ENCODE measurements at regions not wholly inside any gene's neighbourhood (a gene's known extent, or its start where the extent isn't known, plus 50 kb on each side); places are given as distances from the start of the nearest gene placed in this dataset.

GRCh38 chr9:93815135-93815534, 140.0 kb downstream of the BARX1 start:
- H3K9ac ChIP-seq (ENCODE audit: low read depth, low read length), result no peak overlapping the region
- no peaks in the 10 kb centered on the region for H3K9me3 ChIP-seq (replicated peaks; ENCODE audit: low read length)
- H3K36me3 ChIP-seq (ENCODE audit: insufficient read depth, low read length), result no peaks in the 10 kb centered on the region
- H3K4me1 ChIP-seq (ENCODE audit: control insufficient read depth, insufficient read depth, low read length), result no peaks in the 10 kb centered on the region
- H3K27me3 ChIP-seq (ENCODE audit: control insufficient read depth, insufficient read depth, low read length), result peaks cover 7% of the 10 kb centered on the region
- H3K4me2 ChIP-seq (ENCODE audit: low read length), result no peak overlapping the region
- H3K4me3 ChIP-seq (ENCODE audit: low read length), result no peak overlapping the region

DNA sequence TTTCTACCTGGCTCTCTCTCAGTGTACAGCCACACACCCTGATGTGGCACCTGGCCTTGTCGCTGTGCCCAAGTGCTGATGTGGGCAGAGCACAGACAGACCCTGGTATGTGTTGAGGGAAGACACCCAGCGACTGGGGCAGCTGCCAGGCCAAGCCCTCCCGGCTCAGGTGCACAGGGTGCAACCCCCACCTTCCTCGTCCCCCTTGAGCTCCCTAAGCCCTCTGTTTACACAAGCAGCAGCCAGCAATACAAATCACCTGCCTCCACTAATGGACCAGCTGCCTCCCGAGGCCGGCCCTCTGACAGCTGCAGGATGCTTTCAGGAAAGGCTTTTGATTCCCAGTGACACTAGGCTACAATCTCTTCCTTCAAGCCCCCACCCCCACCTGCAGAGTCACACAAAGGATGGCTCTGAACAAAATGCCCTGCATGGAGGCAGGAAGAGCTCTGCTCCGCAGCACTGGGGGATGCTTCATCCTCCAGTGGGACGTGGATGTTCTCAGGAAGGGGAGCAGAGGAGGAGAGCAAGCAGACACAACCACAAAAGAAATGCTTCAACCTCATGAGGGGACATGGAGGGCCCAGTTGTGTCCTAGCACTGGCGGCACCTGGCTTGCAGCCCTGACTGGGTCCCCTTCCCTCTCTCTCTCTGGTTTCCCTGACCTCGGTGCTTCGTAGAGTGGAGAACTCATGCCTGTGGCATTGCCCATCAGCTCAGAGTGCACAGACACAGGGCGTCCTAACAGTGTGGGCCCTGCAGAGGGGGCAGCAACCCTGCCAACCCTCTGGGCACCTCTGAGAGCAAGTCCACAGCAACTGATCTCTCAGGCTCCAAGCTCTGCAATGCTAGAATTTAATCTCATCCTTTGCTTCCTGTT, 140.8 kb downstream of the BARX1 start:
- H3K27me3 ChIP-seq (ENCODE audit: control insufficient read depth, insufficient read depth, low read length), result peaks cover 7% of the 10 kb centered on the region
- no peak overlapping the region for H3K4me3 ChIP-seq (ENCODE audit: low read length)
- no peak overlapping the region for H3K9ac ChIP-seq (ENCODE audit: low read depth, low read length)
- no peaks in the 10 kb centered on the region for H3K9me3 ChIP-seq (replicated peaks; ENCODE audit: low read length)
- no peak overlapping the region for H3K4me2 ChIP-seq (ENCODE audit: low read length)
- H3K36me3 ChIP-seq (ENCODE audit: insufficient read depth, low read length), result no peaks in the 10 kb centered on the region
- no peaks in the 10 kb centered on the region for H3K4me1 ChIP-seq (ENCODE audit: control insufficient read depth, insufficient read depth, low read length)

GRCh38 chr9:93813221-93814076, 141.7 kb downstream of the BARX1 start:
- no peaks in the 10 kb centered on the region for H3K4me1 ChIP-seq (ENCODE audit: control insufficient read depth, insufficient read depth, low read length)
- H3K9me3 ChIP-seq (replicated peaks; ENCODE audit: low read length), result no peaks in the 10 kb centered on the region
- H3K4me3 ChIP-seq (ENCODE audit: low read length), result no peak overlapping the region
- no peak overlapping the region for H3K9ac ChIP-seq (ENCODE audit: low read depth, low read length)
- no peak overlapping the region for H3K4me2 ChIP-seq (ENCODE audit: low read length)
- peaks cover 7% of the 10 kb centered on the region for H3K27me3 ChIP-seq (ENCODE audit: control insufficient read depth, insufficient read depth, low read length)
- no peaks in the 10 kb centered on the region for H3K36me3 ChIP-seq (ENCODE audit: insufficient read depth, low read length)

GRCh38 chr9:93812410-93812668, 142.8 kb downstream of the BARX1 start:
- H3K4me3 ChIP-seq (ENCODE audit: low read length), result no peak overlapping the region
- H3K4me2 ChIP-seq (ENCODE audit: low read length), result no peak overlapping the region
- H3K9ac ChIP-seq (ENCODE audit: low read depth, low read length), result no peak overlapping the region
- no peaks in the 10 kb centered on the region for H3K9me3 ChIP-seq (replicated peaks; ENCODE audit: low read length)
- peaks cover 9% of the 10 kb centered on the region for H3K27me3 ChIP-seq (ENCODE audit: control insufficient read depth, insufficient read depth, low read length)
- H3K36me3 ChIP-seq (ENCODE audit: insufficient read depth, low read length), result no peaks in the 10 kb centered on the region
- H3K4me1 ChIP-seq (ENCODE audit: control insufficient read depth, insufficient read depth, low read length), result no peaks in the 10 kb centered on the region

DNA sequence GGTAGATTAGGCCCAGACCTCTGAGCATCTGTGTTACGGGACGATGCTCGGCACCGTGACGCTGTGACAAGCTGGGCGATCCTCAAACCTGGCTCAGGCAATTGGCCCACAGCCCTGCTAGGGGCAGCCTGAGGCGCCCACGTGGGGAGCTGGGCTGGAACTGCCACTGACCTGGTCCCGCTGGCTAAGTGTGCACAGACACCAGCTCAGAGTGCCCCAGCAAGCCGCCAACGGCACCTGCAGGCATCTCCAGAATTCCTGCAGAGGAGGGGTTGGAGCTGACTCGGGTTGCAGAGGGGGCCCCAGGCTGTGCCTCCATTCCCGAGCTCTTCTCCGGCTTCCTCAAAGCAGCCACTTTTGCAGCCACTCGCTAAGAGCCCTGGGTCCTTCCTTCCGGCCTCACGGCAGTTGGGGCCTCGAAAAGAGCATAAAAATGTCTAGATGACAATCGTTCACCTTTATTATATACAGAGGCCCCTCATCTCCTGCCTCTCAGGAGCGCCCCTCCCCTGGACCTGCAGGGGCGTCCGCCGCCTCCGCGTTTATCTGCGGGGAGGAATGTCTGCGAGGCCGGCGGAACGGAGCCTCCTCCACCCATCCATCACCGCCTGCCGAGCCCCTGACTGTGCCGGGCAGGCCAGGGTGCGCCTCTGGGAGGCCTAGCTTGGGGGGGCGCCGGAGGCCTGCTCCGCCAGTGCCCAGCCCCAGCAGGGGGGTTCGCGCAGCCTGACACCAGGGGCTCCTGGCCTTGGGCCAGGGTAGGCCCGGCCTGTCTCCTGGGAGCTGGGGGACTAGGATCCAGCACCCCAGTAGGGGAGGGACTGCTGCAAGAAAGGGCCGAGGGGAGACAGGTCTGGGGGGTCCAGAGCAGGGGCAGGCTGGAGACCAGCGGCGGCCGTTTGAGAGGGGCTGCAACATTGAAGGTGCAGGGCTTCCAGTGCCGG, 144.9 kb downstream of the BARX1 start:
- H3K36me3 ChIP-seq (ENCODE audit: insufficient read depth, low read length), result no peaks in the 10 kb centered on the region
- H3K4me3 ChIP-seq (ENCODE audit: low read length), result no peak overlapping the region
- H3K4me2 ChIP-seq (ENCODE audit: low read length), result no peak overlapping the region
- no peaks in the 10 kb centered on the region for H3K9me3 ChIP-seq (replicated peaks; ENCODE audit: low read length)
- no peaks in the 10 kb centered on the region for H3K4me1 ChIP-seq (ENCODE audit: control insufficient read depth, insufficient read depth, low read length)
- no peak overlapping the region for H3K9ac ChIP-seq (ENCODE audit: low read depth, low read length)
- peaks cover 3% of the 10 kb centered on the region for H3K27me3 ChIP-seq (ENCODE audit: control insufficient read depth, insufficient read depth, low read length)

DNA sequence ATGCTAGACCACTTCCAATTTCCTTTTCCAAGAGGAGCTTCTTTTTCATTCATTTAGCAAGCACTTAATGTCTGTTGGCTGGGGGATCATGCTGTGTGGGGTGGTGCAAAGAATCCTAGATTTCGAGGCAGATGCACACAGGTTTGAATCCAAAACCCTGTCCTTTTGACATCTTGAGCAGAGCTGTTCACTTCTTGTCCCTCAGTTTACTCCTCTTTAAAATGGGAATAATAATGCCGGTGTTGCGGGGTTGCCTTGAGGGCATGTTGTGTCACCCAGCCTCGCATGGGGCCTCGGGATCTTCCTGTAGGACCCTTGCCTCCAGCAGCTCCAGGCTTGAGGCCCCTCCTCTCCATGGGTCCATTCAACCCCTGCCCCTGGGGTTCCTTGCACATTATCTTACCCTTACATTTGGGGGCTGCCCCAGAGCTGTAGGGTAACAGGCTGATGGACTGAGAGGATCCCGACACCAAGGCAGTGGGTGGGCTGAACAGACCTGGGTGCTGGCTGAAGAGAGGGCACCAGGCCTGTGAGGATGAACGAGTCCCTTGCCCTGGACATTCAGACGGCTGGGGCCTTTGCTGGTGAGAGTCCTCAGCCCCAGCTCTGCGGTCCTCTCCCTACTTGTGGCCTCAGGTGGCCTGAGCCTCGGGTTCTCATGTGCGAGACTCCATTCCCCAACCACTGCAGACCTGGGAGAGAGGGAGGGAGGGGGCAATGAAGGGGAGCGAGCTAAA, 145.8 kb downstream of the BARX1 start:
- H3K9me3 ChIP-seq (replicated peaks; ENCODE audit: low read length), result no peaks in the 10 kb centered on the region
- H3K9ac ChIP-seq (ENCODE audit: low read depth, low read length), result no peak overlapping the region
- peaks cover 2% of the 10 kb centered on the region for H3K27me3 ChIP-seq (ENCODE audit: control insufficient read depth, insufficient read depth, low read length)
- H3K4me2 ChIP-seq (ENCODE audit: low read length), result no peak overlapping the region
- no peaks in the 10 kb centered on the region for H3K36me3 ChIP-seq (ENCODE audit: insufficient read depth, low read length)
- H3K4me1 ChIP-seq (ENCODE audit: control insufficient read depth, insufficient read depth, low read length), result no peaks in the 10 kb centered on the region
- H3K4me3 ChIP-seq (ENCODE audit: low read length), result no peak overlapping the region

DNA sequence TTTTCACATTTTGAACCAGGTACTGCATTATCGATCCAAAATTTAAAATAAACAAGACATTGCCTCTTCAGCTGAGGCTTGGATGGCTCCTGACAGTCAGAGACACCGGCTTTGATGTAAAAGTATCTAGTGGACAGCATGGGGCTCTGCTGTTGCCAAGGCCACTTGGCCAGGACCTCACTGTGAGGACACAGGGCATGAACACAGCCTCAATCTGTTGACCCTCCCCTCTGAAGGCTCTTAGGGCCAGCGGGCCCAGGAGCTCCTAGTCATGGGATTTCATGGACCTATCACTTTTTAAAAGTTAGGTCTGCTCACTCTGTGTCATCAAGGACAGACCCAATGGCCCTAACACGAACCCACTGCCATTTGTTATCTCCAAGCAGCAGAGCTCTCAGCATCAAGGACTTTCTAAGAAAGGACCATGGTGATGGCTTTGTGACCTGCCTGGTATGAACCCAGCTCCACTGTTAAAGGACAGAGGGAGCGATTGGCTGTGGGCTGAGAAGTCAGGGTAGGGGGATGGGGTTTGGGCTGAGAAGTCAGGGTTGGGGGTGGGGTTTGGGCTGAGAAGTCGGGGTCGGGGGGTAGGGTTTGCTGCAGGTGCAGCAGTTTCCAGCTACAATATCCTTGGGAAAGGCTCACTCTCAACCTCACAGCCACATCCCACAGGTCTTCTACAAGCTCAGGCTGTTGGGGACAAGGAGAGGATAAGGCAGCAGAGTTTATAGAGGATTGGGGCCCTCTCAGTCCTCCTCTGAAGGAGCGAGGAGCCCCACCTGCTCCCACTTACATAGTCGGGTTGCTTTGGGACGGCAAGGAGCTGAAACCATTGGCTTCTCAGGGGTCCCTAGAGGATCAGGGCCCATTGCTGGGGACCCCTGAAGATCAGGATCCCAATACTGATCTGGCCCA, 146.8 kb downstream of the BARX1 start:
- H3K36me3 ChIP-seq (ENCODE audit: insufficient read depth, low read length), result no peaks in the 10 kb centered on the region
- no peaks in the 10 kb centered on the region for H3K4me1 ChIP-seq (ENCODE audit: control insufficient read depth, insufficient read depth, low read length)
- no peak overlapping the region for H3K4me2 ChIP-seq (ENCODE audit: low read length)
- no peak overlapping the region for H3K9ac ChIP-seq (ENCODE audit: low read depth, low read length)
- peaks cover 2% of the 10 kb centered on the region for H3K27me3 ChIP-seq (ENCODE audit: control insufficient read depth, insufficient read depth, low read length)
- no peak overlapping the region for H3K4me3 ChIP-seq (ENCODE audit: low read length)
- no peaks in the 10 kb centered on the region for H3K9me3 ChIP-seq (replicated peaks; ENCODE audit: low read length)

DNA sequence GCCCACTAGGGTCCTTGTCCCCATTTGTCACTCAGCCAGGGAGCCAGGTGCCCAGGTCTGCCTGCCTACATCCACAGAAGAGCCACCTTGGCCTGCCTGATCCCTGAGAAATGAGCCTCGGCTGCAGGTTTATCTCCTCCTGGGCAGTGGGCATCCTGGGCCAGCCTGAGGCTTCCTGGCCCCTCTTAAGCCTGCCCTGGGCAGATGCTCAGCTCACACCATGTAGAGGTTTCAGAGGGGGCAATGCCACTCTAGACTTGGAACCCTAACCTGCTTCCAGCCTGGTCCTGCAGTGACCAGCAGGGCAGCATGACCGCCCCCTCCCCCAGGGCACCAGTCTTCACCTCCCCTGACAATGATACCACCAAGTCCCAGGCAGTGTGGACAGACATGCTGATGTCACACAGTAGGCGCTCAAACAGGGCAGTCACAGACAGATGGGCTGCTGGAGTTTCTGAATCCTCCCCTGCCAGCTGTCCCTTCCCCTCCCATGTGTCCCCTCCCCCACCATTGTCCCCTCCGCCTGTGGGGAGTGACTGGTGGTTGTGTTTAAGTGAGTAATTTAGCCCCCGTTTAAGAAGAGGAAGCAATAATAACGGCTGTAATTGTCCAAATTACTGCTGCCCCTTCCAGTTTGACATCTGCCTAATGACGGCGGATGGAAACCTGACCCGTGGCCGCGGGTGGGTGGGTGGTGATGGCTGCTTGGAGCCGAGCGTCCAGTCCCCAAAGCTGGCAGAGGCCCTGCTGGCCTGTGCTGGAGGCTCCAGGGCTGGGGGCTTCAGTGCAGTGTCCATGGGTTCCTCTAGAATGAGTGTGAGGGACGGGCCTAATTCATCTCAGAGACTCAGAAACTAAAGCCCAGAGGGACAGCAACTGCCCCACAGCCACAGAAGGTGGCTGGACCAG, 147.7 kb downstream of the BARX1 start:
- H3K4me1 ChIP-seq (ENCODE audit: control insufficient read depth, insufficient read depth, low read length), result no peaks in the 10 kb centered on the region
- H3K36me3 ChIP-seq (ENCODE audit: insufficient read depth, low read length), result no peaks in the 10 kb centered on the region
- H3K4me3 ChIP-seq (ENCODE audit: low read length), result no peak overlapping the region
- no peak overlapping the region for H3K9ac ChIP-seq (ENCODE audit: low read depth, low read length)
- H3K4me2 ChIP-seq (ENCODE audit: low read length), result no peak overlapping the region
- no peaks in the 10 kb centered on the region for H3K9me3 ChIP-seq (replicated peaks; ENCODE audit: low read length)
- peaks cover 2% of the 10 kb centered on the region for H3K27me3 ChIP-seq (ENCODE audit: control insufficient read depth, insufficient read depth, low read length)

DNA sequence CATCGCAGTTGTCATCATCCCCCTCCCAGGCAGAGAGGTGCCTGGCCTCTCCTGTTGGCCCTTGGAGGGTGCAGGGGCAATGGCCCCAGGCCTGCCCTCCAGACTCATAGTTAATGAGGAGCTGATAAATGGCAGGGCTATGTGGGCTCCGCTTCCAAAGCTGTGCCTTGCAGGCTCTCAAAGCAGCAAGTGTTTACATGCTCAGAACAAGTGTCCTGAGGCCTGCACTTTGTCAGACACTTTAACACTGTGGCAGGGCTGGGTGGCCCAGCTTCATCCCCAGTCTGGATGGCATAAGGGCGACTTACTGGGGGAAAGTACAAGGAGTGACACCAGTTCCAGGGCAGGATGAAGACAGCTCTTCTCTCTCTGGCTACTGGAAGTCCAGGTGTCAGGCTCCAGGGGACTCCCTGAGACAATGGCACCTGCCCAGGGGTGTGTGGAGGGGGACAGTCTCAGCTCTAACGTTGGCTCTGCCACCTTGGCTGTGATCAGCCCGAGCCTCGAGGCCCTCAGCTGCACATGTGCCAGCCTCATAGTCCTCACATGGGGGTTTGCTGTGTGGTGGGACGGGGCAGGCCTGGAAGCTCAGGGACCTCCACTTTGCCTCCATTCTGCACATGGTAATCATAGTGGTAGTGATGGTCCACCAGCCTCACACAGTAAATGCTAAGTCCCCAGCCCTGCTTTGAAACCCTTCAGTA, 153.4 kb downstream of the BARX1 start:
- H3K9me3 ChIP-seq (replicated peaks; ENCODE audit: low read length), result no peaks in the 10 kb centered on the region

More for the DNA sequence above, 153.4 kb downstream of the BARX1 start:
- no peaks in the 10 kb centered on the region for H3K36me3 ChIP-seq (ENCODE audit: insufficient read depth, low read length)
- no peak overlapping the region for H3K4me3 ChIP-seq (ENCODE audit: low read length)
- no peaks in the 10 kb centered on the region for H3K27me3 ChIP-seq (ENCODE audit: control insufficient read depth, insufficient read depth, low read length)
- H3K4me1 ChIP-seq (ENCODE audit: control insufficient read depth, insufficient read depth, low read length), result no peaks in the 10 kb centered on the region
- H3K4me2 ChIP-seq (ENCODE audit: low read length), result no peak overlapping the region
- H3K9ac ChIP-seq (ENCODE audit: low read depth, low read length), result no peak overlapping the region
